ENCODE measurements at regions not wholly inside any gene's neighbourhood (a gene's known extent, or its start where the extent isn't known, plus 50 kb on each side); places are given as distances from the start of the nearest gene placed in this dataset.

DNA sequence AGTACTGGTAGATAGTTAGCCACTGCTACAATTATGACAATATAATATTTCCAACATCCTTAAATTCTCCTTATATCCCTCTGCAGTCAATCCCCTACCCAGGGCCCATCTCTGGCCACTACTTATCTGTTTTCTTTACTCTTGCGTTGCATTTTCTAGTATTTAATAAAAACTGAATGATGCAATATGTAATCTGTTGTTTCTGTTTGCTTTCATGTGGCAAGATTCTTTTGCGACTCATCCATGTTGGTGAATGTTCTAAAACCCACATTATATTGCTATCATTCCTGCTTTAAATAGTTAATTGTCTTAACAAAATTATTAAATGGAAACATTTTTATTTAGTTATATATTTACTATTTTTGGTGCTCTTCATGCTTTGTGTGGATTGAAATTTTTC is 338.5 kb downstream of the MDFIC start:
- Histone ChIP-seq H2BK5ac (ENCODE audit: low read depth, low read length, poor library complexity, severe bottlenecking) (no peak overlapping the region), H3K27me3 (ENCODE audit: control insufficient read depth, insufficient read depth, low read length) (no peaks in the 10 kb centered on the region), H2BK20ac (ENCODE audit: low read depth, low read length) (no peak overlapping the region), H4K91ac (ENCODE audit: insufficient read depth, low read depth, low read length) (no peak overlapping the region), H2BK15ac (ENCODE audit: low read depth, low read length) (no peak overlapping the region), H3K4me2 (ENCODE audit: low read depth, low read length) (no peak overlapping the region), H3K56ac (ENCODE audit: extremely low read depth, insufficient read depth, low read length) (no peak overlapping the region), H3K79me1 (ENCODE audit: low read depth in 1 of 2, low read length in 2 of 2) (no peaks in the 10 kb centered on the region), H3K9me3 (ENCODE audit: control insufficient read depth, insufficient read depth, low read length) (no peaks in the 10 kb centered on the region), H3K36me3 (ENCODE audit: control insufficient read depth, insufficient read depth, low read length) (no peaks in the 10 kb centered on the region), H3K18ac (ENCODE audit: low read depth, low read length) (no peak overlapping the region), H2AK5ac (ENCODE audit: low read depth, low read length) (no peak overlapping the region), H2AK9ac (replicated peaks; ENCODE audit: low read depth, low read length, poor library complexity) (no peak overlapping the region), H3K4me3 (ENCODE audit: insufficient read depth, low read depth, low read length) (no peak overlapping the region), H3K23ac (ENCODE audit: low read depth, low read length) (no peak overlapping the region), H3K9ac (ENCODE audit: low read depth, low read length) (no peak overlapping the region), H4K5ac (ENCODE audit: low read depth, low read length) (no peak overlapping the region), H4K20me1 (ENCODE audit: insufficient read depth, low read length) (no peaks in the 10 kb centered on the region), H2AFZ (replicated peaks; ENCODE audit: low read length, poor library complexity) (no peak overlapping the region), H3K4ac (ENCODE audit: low read depth, low read length) (no peak overlapping the region), H3K14ac (replicated peaks; ENCODE audit: low read depth, low read length) (no peak overlapping the region), H3K27ac (ENCODE audit: insufficient read depth, low read length) (no peak overlapping the region), H2BK120ac (ENCODE audit: low read depth, low read length) (no peak overlapping the region), H3K9me1 (ENCODE audit: insufficient read depth, low read length) (no peaks in the 10 kb centered on the region), H3K4me1 (ENCODE audit: control insufficient read depth, insufficient read depth, low read length) (no peaks in the 10 kb centered on the region), H4K8ac (ENCODE audit: low read depth in 2 of 2, low read length in 2 of 2) (no peak overlapping the region)
- TF ChIP-seq CEBPB (IDR thresholded peaks at IDR 0.05; ENCODE audit: low read depth, low read length) = peak; percentile 93
- TF ChIP-seq MAFK (IDR thresholded peaks at IDR 0.05; ENCODE audit: low read depth, low read length) = no peak
- intact Hi-C loops (cut with micrococcal nuclease) (no loop called here), dilution Hi-C loops (cut with HindIII; ENCODE audit: low sequenced_read_pairs, unreplicated experiment) (no loop called here), in situ Hi-C loops (cut with MboI; ENCODE audit: low sequenced_read_pairs) (no loop called here)
- ChIA-PET CTCF (no interaction called here), POLR2A (ENCODE audit: unreplicated experiment) (no interaction called here)
- BruUV-seq (replicated peaks) = no TSS peak
- ATAC-seq (ENCODE audit: low read depth) = no peak
- peak; percentile 51 for DNase-seq
- no CpG with 5 or more reads among the region's 2 CpGs for WGBS, 2 experiments (ENCODE audit: extremely low coverage in 2 of 2, insufficient read length in 1 of 2)
